IMR-90 (cell line): ENCODE measurements at regions not wholly inside any gene's neighbourhood (a gene's known extent, or its start where the extent isn't known, plus 50 kb on each side); places are given as distances from the start of the nearest gene placed in this dataset.

ENCODE experiments used
- ATAC-seq: fragments of 200-7000 bp; cut with Tn5 transposase; 2 replicates; pipeline ENCODE4 v1.9.1; 2020; ENCODE audit warnings: low read depth, mild to moderate bottlenecking, moderate library complexity
- BruUV-seq: library from RNA; stranded (reverse); fragments of 400-500 nt; replicated peaks from 2 replicates; lab custom pipeline; 2021; lab: Mats Ljungman, UMichigan
- CTCF ChIA-PET: fragments of 300-600 bp; formaldehyde crosslinking; extraction: SDS; loops from one replicate; lab custom pipeline; 2021; ENCODE audit warnings: antibody characterized with exemption; lab: Yijun Ruan, JAX
- POLR2A ChIA-PET: fragments of 300-600 bp; sonication (Branson Sonifier 250); formaldehyde crosslinking; loops from one replicate; lab custom pipeline; 2022; ENCODE audit warnings: antibody characterized with exemption; ENCODE audit not compliant: unreplicated experiment; lab: Charles Lee
- DNase-seq: peaks from one replicate; pipeline ENCODE4 v3.0.0; 2013
- H2AFZ ChIP-seq: replicated peaks from 2 replicates; pipeline ENCODE3; 2013; ENCODE audit warnings: low read length, mild to moderate bottlenecking; ENCODE audit not compliant: poor library complexity
- H2AK5ac ChIP-seq: 2 replicates; pipeline ENCODE4 v1.6.1; 2013; ENCODE audit warnings: low read depth, low read length, inconsistent platforms
- H2AK9ac ChIP-seq: replicated peaks from 2 replicates; pipeline ENCODE3; 2013; ENCODE audit warnings: mild to moderate bottlenecking, low read depth, low read length, moderate library complexity; ENCODE audit not compliant: poor library complexity
- H2BK120ac ChIP-seq: 2 replicates; pipeline ENCODE4 v1.6.1; 2013; ENCODE audit warnings: low read depth, low read length, inconsistent platforms
- H2BK15ac ChIP-seq: 3 replicates; pipeline ENCODE4 v1.6.1; 2013; ENCODE audit warnings: low read depth, low read length, inconsistent platforms
- H2BK20ac ChIP-seq: 2 replicates; pipeline ENCODE4 v1.6.1; 2013; ENCODE audit warnings: low read depth, mild to moderate bottlenecking, inconsistent platforms, low read length, moderate library complexity
- H2BK5ac ChIP-seq: 2 replicates; pipeline ENCODE4 v1.6.1; 2013; ENCODE audit warnings: mild to moderate bottlenecking, low read depth, low read length, inconsistent platforms; ENCODE audit not compliant: poor library complexity, severe bottlenecking
- H3K14ac ChIP-seq: replicated peaks from 2 replicates; pipeline ENCODE4 v1.6.1; 2013; ENCODE audit warnings: low read depth, low read length, inconsistent platforms
- H3K18ac ChIP-seq: 2 replicates; pipeline ENCODE4 v1.6.1; 2013; ENCODE audit warnings: low read depth, low read length, control low read depth
- H3K23ac ChIP-seq: 2 replicates; pipeline ENCODE4 v1.6.1; 2013; ENCODE audit warnings: low read depth, low read length, inconsistent platforms
- H3K27ac ChIP-seq: 2 replicates; pipeline ENCODE4 v1.5.1; 2013; ENCODE audit warnings: mild to moderate bottlenecking, control low read depth, low read length; ENCODE audit not compliant: insufficient read depth
- H3K27me3 ChIP-seq: 2 replicates; pipeline ENCODE4 v1.6.1; 2013; ENCODE audit warnings: low read length; ENCODE audit not compliant: control insufficient read depth, insufficient read depth
- H3K36me3 ChIP-seq: 2 replicates; pipeline ENCODE4 v1.6.1; 2013; ENCODE audit warnings: low read length, mixed read lengths; ENCODE audit not compliant: control insufficient read depth, insufficient read depth
- H3K4ac ChIP-seq: 2 replicates; pipeline ENCODE4 v1.6.1; 2013; ENCODE audit warnings: low read depth, low read length, inconsistent platforms
- H3K4me1 ChIP-seq: 2 replicates; pipeline ENCODE4 v1.6.1; 2013; ENCODE audit warnings: low read length, mixed read lengths; ENCODE audit not compliant: control insufficient read depth, insufficient read depth
- H3K4me2 ChIP-seq: 2 replicates; pipeline ENCODE4 v1.6.1; 2013; ENCODE audit warnings: low read depth, mild to moderate bottlenecking, control low read depth, low read length, moderate library complexity
- H3K4me3 ChIP-seq: 2 replicates; pipeline ENCODE4 v1.5.1; 2013; ENCODE audit warnings: low read depth, mild to moderate bottlenecking, control low read depth, low read length, moderate library complexity; ENCODE audit not compliant: insufficient read depth
- H3K56ac ChIP-seq: 2 replicates; pipeline ENCODE4 v1.6.1; 2013; ENCODE audit warnings: low read length, inconsistent platforms; ENCODE audit not compliant: insufficient read depth; ENCODE audit errors: extremely low read depth
- H3K79me1 ChIP-seq, 2 experiments: 2 replicates each; pipeline ENCODE4 v1.6.1; 2013; ENCODE audit warnings: low read length in 2 of 2, inconsistent platforms in 1 of 2, low read depth in 1 of 2
- H3K9ac ChIP-seq: 2 replicates; pipeline ENCODE4 v1.6.1; 2013; ENCODE audit warnings: low read depth, low read length, control low read depth
- H3K9me1 ChIP-seq: 2 replicates; pipeline ENCODE4 v1.6.1; 2013; ENCODE audit warnings: low read length, inconsistent platforms; ENCODE audit not compliant: insufficient read depth
- H3K9me3 ChIP-seq: 2 replicates; pipeline ENCODE4 v1.6.1; 2013; ENCODE audit warnings: low read length; ENCODE audit not compliant: control insufficient read depth, insufficient read depth
- H4K20me1 ChIP-seq: 2 replicates; pipeline ENCODE4 v1.6.1; 2013; ENCODE audit warnings: low read length, inconsistent platforms; ENCODE audit not compliant: insufficient read depth
- H4K5ac ChIP-seq: 2 replicates; pipeline ENCODE4 v1.6.1; 2013; ENCODE audit warnings: mild to moderate bottlenecking, low read depth, low read length, control low read depth
- H4K8ac ChIP-seq, 2 experiments: 2 replicates each; pipeline ENCODE4 v1.6.1; 2013; ENCODE audit warnings: low read depth in 2 of 2, low read length in 2 of 2, control low read depth in 1 of 2, inconsistent platforms in 1 of 2
- H4K91ac ChIP-seq: 2 replicates; pipeline ENCODE4 v1.6.1; 2013; ENCODE audit warnings: low read depth, low read length, inconsistent platforms; ENCODE audit not compliant: insufficient read depth
- CHD1 ChIP-seq: IDR thresholded peaks from 2 replicates; pipeline ENCODE4 v1.6.1; 2012; ENCODE audit warnings: low read depth, low read length, improper control_type of control experiment
- CTCF ChIP-seq: conservative IDR thresholded peaks from 2 replicates; pipeline ENCODE4 v1.5.1; 2012; ENCODE audit warnings: mild to moderate bottlenecking, low read depth, low read length, improper control_type of control experiment
- NFE2L2 ChIP-seq: fragments of 150-350 bp; IDR thresholded peaks from 2 replicates; pipeline ENCODE4 v1.6.1; 2016; ENCODE audit warnings: low read depth, mild to moderate bottlenecking, low read length
- RAD21 ChIP-seq: IDR thresholded peaks from 2 replicates; pipeline ENCODE4 v1.6.1; 2012; ENCODE audit warnings: low read length, improper control_type of control experiment
- RFX5 ChIP-seq: IDR thresholded peaks from 2 replicates; pipeline ENCODE4 v1.8.0; 2012; ENCODE audit warnings: low read depth, mild to moderate bottlenecking, low read length, moderate library complexity
- SMC3 ChIP-seq: fragments of 150-350 bp; IDR thresholded peaks from 2 replicates; pipeline ENCODE4 v1.6.1; 2016; ENCODE audit warnings: low read depth, mild to moderate bottlenecking, antibody characterized with exemption, low read length, moderate library complexity
- WGBS, 2 experiments: methylation state at CpG; one replicate each; pipeline versions ENCODE4 v1.1.5 to v1.1.7; 2013; ENCODE audit warnings: missing lambda C conversion rate in 2 of 2; ENCODE audit not compliant: insufficient read length in 1 of 2; ENCODE audit errors: extremely low coverage in 2 of 2; 5-methylcytosine and 5-hydroxymethylcytosine counted together
- dilution Hi-C: fragments of 300-500 bp; cut with HindIII; formaldehyde crosslinking; loops from one replicate; pipeline ENCODE4 v1.14.3; 2018; ENCODE audit warnings: low sequenced_read_pairs; ENCODE audit not compliant: unreplicated experiment
- in situ Hi-C: fragments of 300-500 bp; cut with MboI; formaldehyde crosslinking; loops from 3 replicates; pipeline ENCODE4 v1.14.3; 2019; ENCODE audit warnings: low sequenced_read_pairs, inconsistent platforms, mixed read lengths
- intact Hi-C: fragments of 100-400 bp; cut with micrococcal nuclease; formaldehyde crosslinking; loops from 2 replicates; pipeline ENCODE4 v1.10.0; 2022

GRCh38 chr4:71229477-71230270 lies 109.1 kb upstream of the SLC4A4 start:
- Histone ChIP-seq H3K14ac (no peak overlapping the region), H3K23ac (no peak overlapping the region), H3K27ac (peak overlapping the region; percentile 57), H4K20me1 (peaks cover 15% of the 10 kb centered on the region; the same call in 1 of the 2 replicates), H3K9me3 (no peaks in the 10 kb centered on the region), H2BK20ac (peak overlapping the region; percentile 16; the same call in 1 of the 2 replicates), H3K9me1 (peaks cover 16% of the 10 kb centered on the region), H3K79me1 (peaks cover 31 to 74% of the 10 kb centered on the region in 2 experiments), H3K18ac (peak overlapping the region; percentile 24), H3K4me3 (no peak overlapping the region), H4K91ac (peak overlapping the region; percentile 14; the same call in 1 of the 2 replicates), H3K9ac (peak overlapping the region; percentile 39), H4K5ac (peak overlapping the region; percentile 31), H2BK5ac (peak overlapping the region; percentile 55), H2AK9ac (no peak overlapping the region), H2AK5ac (peak overlapping the region; percentile 1; the same call in 1 of the 2 replicates), H2AFZ (no peak overlapping the region), H3K36me3 (peaks cover 2% of the 10 kb centered on the region), H3K27me3 (no peaks in the 10 kb centered on the region), H4K8ac (peak overlapping the region in 1 of 2 experiments; percentile 7; a peak in 1 of 4 replicates), H3K56ac (no peak overlapping the region), H3K4me1 (peaks cover 19% of the 10 kb centered on the region), H2BK15ac (no peak overlapping the region; the same call in 2 of the 3 replicates), H2BK120ac (no peak overlapping the region), H3K4ac (peak overlapping the region; percentile 48; the same call in 1 of the 2 replicates), H3K4me2 (peak overlapping the region; percentile 62)
- intact Hi-C loops (loop anchor here (1.0 to 5.0 kb wide), 4 partner anchors 41 to 484 kb away; no protein-coding TSS in a partner anchor), dilution Hi-C loops (no loop called here), in situ Hi-C loops (no loop called here)
- ChIA-PET CTCF (interaction anchor here (0.6 to 2.1 kb wide), 20 partner anchors 9 to 556 kb away, joined by 3 to 13 read pairs (median 4); no protein-coding TSS in a partner anchor), POLR2A (no interaction called here)
- peak; percentile 81 for DNase-seq
- BruUV-seq, result no TSS peak
- ATAC-seq, result peak; percentile 56
- peak; percentile 75 for TF ChIP-seq CTCF
- TF ChIP-seq RAD21, result peak; percentile 83
- TF ChIP-seq CHD1, result no peak
- peak; percentile 68 for TF ChIP-seq SMC3
- no peak for TF ChIP-seq NFE2L2
- no peak for TF ChIP-seq RFX5
- 25% methylated on average over 2 of the region's 9 CpGs; no CpG with 5 or more reads in 1 of the 2 experiments for WGBS, 2 experiments
